Caco-2 (cell line): ENCODE measurements at regions not wholly inside any gene's neighbourhood (a gene's known extent, or its start where the extent isn't known, plus 50 kb on each side); places are given as distances from the start of the nearest gene placed in this dataset.

Source experiments
- BruUV-seq: library from RNA; stranded (reverse); fragments of 400-500 nt; replicated peaks from 2 replicates; lab custom pipeline; 2021; lab: Mats Ljungman, UMichigan
- CTCF ChIA-PET: fragments of 300-600 bp; sonication (Branson Sonifier 250); formaldehyde crosslinking; loops from one replicate; lab custom pipeline; 2022; ENCODE audit warnings: antibody characterized with exemption; lab: Charles Lee
- POLR2A ChIA-PET: fragments of 300-600 bp; sonication (Branson Sonifier 250); formaldehyde crosslinking; loops from one replicate; lab custom pipeline; 2022; ENCODE audit warnings: antibody characterized with exemption; lab: Charles Lee
- DNase-seq, 2 experiments: peaks; one replicate each; pipeline versions ENCODE4 v3.0.0 to v3.0.0-alpha.2; 2020 to 2022
- H3K27me3 ChIP-seq: replicated peaks from 2 replicates; pipeline ENCODE4 v1.6.0; 2011; ENCODE audit warnings: low read length; ENCODE audit not compliant: control insufficient read depth, insufficient read depth
- H3K36me3 ChIP-seq: 2 replicates; pipeline ENCODE4 v1.5.1; 2011; ENCODE audit warnings: low read length; ENCODE audit not compliant: control insufficient read depth, insufficient read depth
- H3K4me1 ChIP-seq: fragments of 250-450 bp; sonication (Bioruptor Pico); 2 replicates; pipeline ENCODE4 v1.5.1; 2020; ENCODE audit warnings: mild to moderate bottlenecking
- H3K4me3 ChIP-seq: 2 replicates; pipeline ENCODE4 v1.5.1; 2011; ENCODE audit warnings: low read depth, mild to moderate bottlenecking, control low read depth, low read length
- H3K9me3 ChIP-seq: fragments of 250-450 bp; sonication (Bioruptor Pico); 2 replicates; pipeline ENCODE4 v1.5.1; 2020; ENCODE audit warnings: mild to moderate bottlenecking, moderate library complexity
- H3K27ac Mint-ChIP-seq: one replicate; pipeline ENCODE4 v1.8.0; 2022; ENCODE audit warnings: mixed read lengths; ENCODE audit not compliant: unreplicated experiment
- H3K27me3 Mint-ChIP-seq: one replicate; pipeline ENCODE4 v1.8.0; 2022; ENCODE audit warnings: mixed read lengths; ENCODE audit not compliant: insufficient read depth, unreplicated experiment
- H3K36me3 Mint-ChIP-seq: one replicate; pipeline ENCODE4 v1.8.0; 2022; ENCODE audit warnings: mild to moderate bottlenecking, mixed read lengths; ENCODE audit not compliant: insufficient read depth, unreplicated experiment
- H3K4me1 Mint-ChIP-seq: one replicate; pipeline ENCODE4 v1.8.0; 2022; ENCODE audit warnings: low read depth, mixed read lengths; ENCODE audit not compliant: unreplicated experiment
- H3K4me3 Mint-ChIP-seq: one replicate; pipeline ENCODE4 v1.8.0; 2022; ENCODE audit warnings: mild to moderate bottlenecking, moderate library complexity, mixed read lengths; ENCODE audit not compliant: unreplicated experiment
- H3K9me3 Mint-ChIP-seq: one replicate; pipeline ENCODE4 v1.8.0; 2022; ENCODE audit warnings: mixed read lengths; ENCODE audit not compliant: unreplicated experiment
- CTCF ChIP-seq, 2 experiments: fragments of 200-600 bp in 1 of 2; IDR thresholded peaks; 1 replicate in 1 of 2; 2 replicates in 1 of 2; pipeline versions ENCODE4 v1.5.1 to v1.8.0; 2011 to 2022; ENCODE audit warnings: antibody characterized with exemption in 1 of 2, control low read depth in 1 of 2, inconsistent platforms in 1 of 2, low read depth in 1 of 2, low read length in 1 of 2, mild to moderate bottlenecking in 1 of 2, moderate library complexity in 1 of 2; ENCODE audit not compliant: insufficient read depth in 1 of 2, severe bottlenecking in 1 of 2, unreplicated experiment in 1 of 2
- intact Hi-C: fragments of 100-400 bp; cut with micrococcal nuclease; formaldehyde crosslinking; loops from one replicate; pipeline ENCODE4 v1.10.0; 2022; ENCODE audit not compliant: unreplicated experiment

DNA sequence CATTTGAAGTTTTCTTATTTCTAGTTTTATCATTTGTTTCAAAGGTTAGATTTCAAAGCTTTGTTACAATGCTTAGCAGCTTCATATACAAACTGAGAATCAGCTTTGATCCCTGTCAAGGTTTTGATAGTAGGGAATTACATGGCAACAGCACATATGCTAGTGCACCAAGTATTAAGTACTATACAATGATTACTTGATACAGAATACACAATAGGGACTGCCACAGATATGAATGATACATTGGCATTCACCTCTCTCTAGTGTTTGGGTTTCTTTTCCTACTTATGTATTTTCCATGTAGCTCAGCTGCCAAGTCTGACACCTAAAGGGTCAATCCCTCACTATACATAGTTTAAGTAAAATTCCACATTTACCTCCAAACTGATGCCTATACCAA is 344.0 kb downstream of the FAT4 start:
- no peak for TF ChIP-seq CTCF (IDR thresholded peaks at IDR 0.05; ENCODE audit: insufficient read depth in 1 of 2, low read depth in 1 of 2, low read length in 1 of 2, severe bottlenecking in 1 of 2, unreplicated experiment in 1 of 2)
- ChIA-PET POLR2A (no interaction called here), CTCF (no interaction called here)
- DNase-seq = no peak
- Mint-ChIP-seq H3K36me3 (no peaks in the 10 kb centered on the region), H3K4me3 (no peak overlapping the region), H3K27ac (no peak overlapping the region), H3K4me1 (no peaks in the 10 kb centered on the region), H3K27me3 (peaks cover 5% of the 10 kb centered on the region), H3K9me3 (no peaks in the 10 kb centered on the region)
- Histone ChIP-seq H3K4me1 (no peaks in the 10 kb centered on the region), H3K36me3 (no peaks in the 10 kb centered on the region), H3K4me3 (no peak overlapping the region), H3K27me3 (no peaks in the 10 kb centered on the region), H3K9me3 (no peaks in the 10 kb centered on the region)
- intact Hi-C loops = no loop called here
- BruUV-seq = no TSS peak

- Mint-ChIP-seq H3K4me1 (no peaks in the 10 kb centered on the region), H3K4me3 (no peak overlapping the region), H3K27ac (no peak overlapping the region), H3K27me3 (peaks cover 2% of the 10 kb centered on the region), H3K9me3 (no peaks in the 10 kb centered on the region), H3K36me3 (no peaks in the 10 kb centered on the region)
- ChIA-PET POLR2A (no interaction called here), CTCF (no interaction called here)
- H3K9me3 ChIP-seq = no peaks in the 10 kb centered on the region
- no peaks in the 10 kb centered on the region for H3K4me1 ChIP-seq
- no peak overlapping the region for H3K4me3 ChIP-seq
- TF ChIP-seq CTCF (IDR thresholded peaks at IDR 0.05; ENCODE audit: insufficient read depth in 1 of 2, low read depth in 1 of 2, low read length in 1 of 2, severe bottlenecking in 1 of 2, unreplicated experiment in 1 of 2) = no peak
- H3K36me3 ChIP-seq = no peaks in the 10 kb centered on the region
- no peak for DNase-seq
- H3K27me3 ChIP-seq = no peaks in the 10 kb centered on the region
- no TSS peak for BruUV-seq
- intact Hi-C loops = no loop called here
These were observed 349.4 kb downstream of the FAT4 start for GRCh38 chr4:125663896-125664767.

GRCh38 chr4:125666635-125667034 is 351.9 kb downstream of the FAT4 start:
- Mint-ChIP-seq H3K27ac (no peak overlapping the region), H3K36me3 (no peaks in the 10 kb centered on the region), H3K4me3 (no peak overlapping the region), H3K9me3 (no peaks in the 10 kb centered on the region), H3K4me1 (no peaks in the 10 kb centered on the region), H3K27me3 (peaks cover 7% of the 10 kb centered on the region)
- H3K4me1 ChIP-seq = no peaks in the 10 kb centered on the region
- no peak overlapping the region for H3K4me3 ChIP-seq
- intact Hi-C loops = no loop called here
- CTCF ChIA-PET = no interaction called here
- no peak for DNase-seq
- no peaks in the 10 kb centered on the region for H3K36me3 ChIP-seq
- no peaks in the 10 kb centered on the region for H3K9me3 ChIP-seq
- POLR2A ChIA-PET = no interaction called here
- no peak for TF ChIP-seq CTCF (IDR thresholded peaks at IDR 0.05; ENCODE audit: insufficient read depth in 1 of 2, low read depth in 1 of 2, low read length in 1 of 2, severe bottlenecking in 1 of 2, unreplicated experiment in 1 of 2)
- no peaks in the 10 kb centered on the region for H3K27me3 ChIP-seq
- BruUV-seq = no TSS peak
